Omental fat pad (tissue), 3 donors: ENCODE measurements at regions not wholly inside any gene's neighbourhood (a gene's known extent, or its start where the extent isn't known, plus 50 kb on each side); places are given as distances from the start of the nearest gene placed in this dataset.

Experiments used
- ATAC-seq: fragments of 150-250 bp; one replicate; pipeline ENCODE4 v1.9.1; 2016; ENCODE audit warnings: mild to moderate bottlenecking, moderate library complexity; ENCODE audit not compliant: low FRiP score
- DNase-seq: peaks from one replicate; pipeline ENCODE4 v3.0.0-alpha.2; 2019; ENCODE audit warnings: low spot score
- TF ChIP-seq, protein P1 (sequence below), 3 donors: fragments of 450-650 bp; IDR thresholded peaks; one replicate each; pipeline ENCODE4 v1.5.1; 2016 to 2017; ENCODE audit warnings: antibody characterized with exemption in 3 of 3, mild to moderate bottlenecking in 3 of 3, moderate library complexity in 2 of 3

DNA sequence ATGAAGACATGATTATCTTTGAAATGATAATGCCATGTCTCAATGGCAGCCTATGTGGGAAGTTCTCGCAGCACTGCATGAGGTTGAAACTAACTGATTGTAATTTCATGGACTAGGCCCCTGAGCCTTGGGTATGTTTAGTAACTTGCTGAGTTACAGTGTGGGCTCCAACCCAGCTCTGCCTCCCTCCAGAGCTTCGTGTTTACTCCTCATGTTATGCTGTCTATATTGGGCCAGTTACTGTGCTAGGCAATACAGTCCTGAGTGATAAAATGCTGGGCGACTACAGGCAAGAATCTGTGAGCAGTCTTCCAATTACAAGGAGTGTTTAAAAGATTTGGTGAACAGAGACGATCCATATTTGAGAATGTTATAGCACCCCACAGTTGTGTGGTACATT, 530.1 kb upstream of the CDH2 start:
- DNase-seq, result no peak
- TF ChIP-seq, protein P1, sequence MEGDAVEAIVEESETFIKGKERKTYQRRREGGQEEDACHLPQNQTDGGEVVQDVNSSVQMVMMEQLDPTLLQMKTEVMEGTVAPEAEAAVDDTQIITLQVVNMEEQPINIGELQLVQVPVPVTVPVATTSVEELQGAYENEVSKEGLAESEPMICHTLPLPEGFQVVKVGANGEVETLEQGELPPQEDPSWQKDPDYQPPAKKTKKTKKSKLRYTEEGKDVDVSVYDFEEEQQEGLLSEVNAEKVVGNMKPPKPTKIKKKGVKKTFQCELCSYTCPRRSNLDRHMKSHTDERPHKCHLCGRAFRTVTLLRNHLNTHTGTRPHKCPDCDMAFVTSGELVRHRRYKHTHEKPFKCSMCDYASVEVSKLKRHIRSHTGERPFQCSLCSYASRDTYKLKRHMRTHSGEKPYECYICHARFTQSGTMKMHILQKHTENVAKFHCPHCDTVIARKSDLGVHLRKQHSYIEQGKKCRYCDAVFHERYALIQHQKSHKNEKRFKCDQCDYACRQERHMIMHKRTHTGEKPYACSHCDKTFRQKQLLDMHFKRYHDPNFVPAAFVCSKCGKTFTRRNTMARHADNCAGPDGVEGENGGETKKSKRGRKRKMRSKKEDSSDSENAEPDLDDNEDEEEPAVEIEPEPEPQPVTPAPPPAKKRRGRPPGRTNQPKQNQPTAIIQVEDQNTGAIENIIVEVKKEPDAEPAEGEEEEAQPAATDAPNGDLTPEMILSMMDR (IDR thresholded peaks at IDR 0.05), result no peak

DNA sequence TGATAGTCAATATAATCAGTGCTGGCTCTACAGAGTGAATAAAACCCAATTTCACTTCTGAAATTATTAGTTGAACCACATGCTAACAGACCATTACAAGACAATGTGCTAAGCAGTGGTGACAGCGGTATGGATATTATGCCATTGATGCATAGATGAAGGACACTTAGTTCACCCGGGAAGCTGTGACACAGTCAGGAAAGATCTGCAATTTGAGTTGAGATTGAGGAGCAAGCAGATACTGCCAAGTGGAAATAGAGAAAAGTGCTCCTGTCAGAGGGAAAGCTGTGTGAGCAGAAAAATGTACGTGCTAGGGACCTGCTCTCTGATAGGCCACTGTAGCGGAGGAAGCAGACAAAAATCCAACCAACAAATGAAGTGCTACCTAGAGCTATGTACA, 529.5 kb upstream of the CDH2 start:
- DNase-seq (no peak), ATAC-seq (no peak)
- TF ChIP-seq, protein P1 (IDR thresholded peaks at IDR 0.05), result no peak

More for the DNA sequence above, 530.1 kb upstream of the CDH2 start:
- ATAC-seq, result no peak

DNA sequence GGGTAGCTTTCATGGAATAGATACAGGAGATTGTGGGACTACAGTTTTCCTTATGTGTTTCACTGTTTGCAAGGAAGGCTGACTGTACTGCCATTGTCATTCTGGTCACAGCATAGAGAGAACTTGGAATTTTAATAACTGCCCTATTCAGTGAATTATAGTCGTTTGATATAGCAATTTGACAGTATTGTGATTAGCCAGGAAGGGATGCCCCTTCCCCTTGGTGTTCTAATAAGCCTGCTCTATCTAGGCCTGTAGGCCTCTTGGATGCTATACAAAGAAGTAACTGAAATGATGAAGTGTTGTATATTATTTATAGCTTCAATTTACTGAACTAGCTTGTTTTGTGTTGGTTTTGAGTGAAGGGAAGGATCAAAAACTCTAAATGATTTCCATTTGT, 528.6 kb upstream of the CDH2 start:
- TF ChIP-seq, protein P1 (IDR thresholded peaks at IDR 0.05), result no peak

DNA sequence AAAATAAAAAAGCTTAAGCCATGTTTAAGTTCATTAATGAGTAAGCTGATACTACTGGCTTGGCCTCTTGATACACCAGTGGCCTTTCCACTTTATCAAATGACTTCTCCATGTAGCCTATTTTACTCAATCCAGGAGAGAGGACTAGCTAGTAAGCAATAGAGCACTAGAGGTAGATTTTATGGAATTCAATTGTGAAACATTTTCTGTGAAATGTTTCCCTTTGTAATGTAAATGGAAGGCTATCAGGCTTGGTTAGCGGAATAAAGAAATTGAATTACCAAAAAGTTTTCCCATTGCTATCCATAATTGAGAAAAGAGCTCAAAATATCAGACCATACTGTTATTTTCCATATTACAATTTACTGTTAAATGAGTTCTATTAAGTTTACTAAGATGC, 515.4 kb upstream of the CDH2 start:
- TF ChIP-seq, protein P1 (IDR thresholded peaks at IDR 0.05), result no peak
- no peak for DNase-seq
- no peak for ATAC-seq

More for the DNA sequence above, 528.6 kb upstream of the CDH2 start:
- ATAC-seq, result no peak
- no peak for DNase-seq

DNA sequence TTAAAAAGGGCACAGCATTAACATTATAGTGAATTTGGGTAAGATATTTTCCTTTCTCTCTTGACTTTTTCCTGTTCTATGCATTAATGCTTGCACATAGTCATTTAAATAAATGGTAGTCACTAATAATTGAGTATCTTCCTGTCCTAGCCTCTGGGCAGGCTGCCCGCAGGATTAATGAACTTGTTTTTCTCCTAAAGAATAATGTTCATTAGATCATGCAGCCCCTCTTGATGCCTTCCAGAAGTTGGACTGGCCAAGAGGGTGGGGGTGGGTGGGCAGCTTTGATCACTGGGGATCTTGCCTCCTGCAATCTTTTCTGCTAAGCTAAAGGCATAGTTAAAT, 514.5 kb upstream of the CDH2 start:
- TF ChIP-seq, protein P1 (IDR thresholded peaks at IDR 0.05), result no peak
- ATAC-seq, result no peak
- DNase-seq, result no peak

DNA sequence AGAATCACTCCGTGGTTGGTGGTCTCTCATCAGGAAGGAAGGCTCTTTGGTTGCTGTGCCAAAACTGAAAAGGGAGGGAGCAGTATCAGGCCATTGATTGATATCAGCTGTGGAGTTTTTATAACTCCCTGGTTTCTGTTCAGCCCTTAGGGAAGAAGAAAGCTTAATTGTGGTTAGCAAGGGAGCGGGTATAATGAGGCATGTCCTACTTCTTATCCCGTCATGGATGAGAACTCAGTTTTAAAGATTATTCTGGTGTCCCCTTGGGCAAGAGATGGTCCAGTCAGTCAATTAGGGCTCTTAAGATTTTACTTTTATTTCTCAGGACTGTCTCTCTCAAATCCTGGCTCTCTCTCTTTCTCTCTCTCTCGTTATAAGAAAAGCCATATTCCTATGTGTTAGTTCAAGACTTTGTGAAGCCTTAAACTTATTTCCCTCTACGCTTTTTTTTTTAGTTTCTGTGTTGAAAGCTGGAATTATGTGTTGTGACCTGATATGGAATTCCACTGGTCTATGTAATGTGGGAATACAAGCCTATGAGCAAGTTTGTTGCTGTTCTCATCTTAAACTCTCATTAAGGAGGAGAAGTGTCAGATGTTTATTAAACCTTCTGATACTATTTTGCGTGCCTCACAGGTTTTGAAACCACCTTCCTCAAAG, 514.0 kb upstream of the CDH2 start:
- DNase-seq (no peak), ATAC-seq (no peak)
- TF ChIP-seq, protein P1 (IDR thresholded peaks at IDR 0.05), result no peak

DNA sequence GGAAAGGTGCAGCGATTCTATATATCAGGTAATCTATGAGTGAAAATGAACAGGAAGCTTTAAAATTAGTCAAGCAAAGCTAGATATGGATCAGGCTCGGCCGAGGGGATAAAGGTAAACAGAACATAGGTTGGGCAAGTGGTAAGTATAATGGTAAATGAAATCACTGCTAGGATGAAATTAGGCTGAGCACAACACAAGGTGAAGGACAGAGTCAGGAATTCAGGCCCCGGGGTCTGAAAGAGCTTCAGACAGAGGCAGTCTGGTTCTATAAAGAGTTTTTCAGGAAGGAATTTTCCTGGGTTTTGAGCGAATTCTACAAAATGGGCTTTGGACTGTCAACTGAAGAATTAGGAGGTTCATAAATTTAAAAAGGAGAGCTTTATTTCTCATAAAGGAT, 513.2 kb upstream of the CDH2 start:
- ATAC-seq, result no peak

More for the DNA sequence above, 513.2 kb upstream of the CDH2 start:
- no peak for DNase-seq
- TF ChIP-seq, protein P1 (IDR thresholded peaks at IDR 0.05), result no peak
